Tibial nerve (tissue), 4 donors: ENCODE measurements at regions not wholly inside any gene's neighbourhood (a gene's known extent, or its start where the extent isn't known, plus 50 kb on each side); places are given as distances from the start of the nearest gene placed in this dataset.
A peak's percentile ranks its signal among the peaks of the same experiment; 100 is the strongest.
"Not testable (repeated sequence)": the region's sequence is repeated elsewhere in the genome, so short reads cannot be mapped to it uniquely, and the experiment has no call there.

Source experiments
- DNase-seq, 2 donors: peaks; one replicate each; pipeline ENCODE4 v3.0.0-alpha.2; 2019; ENCODE audit warnings: low spot score in 2 of 2
- H3K27ac ChIP-seq, 4 donors: fragments of 200-600 bp; sonication (generic) in 3 of 4; one replicate each; pipeline ENCODE4 v1.5.1; 2017 to 2019; ENCODE audit warnings: mild to moderate bottlenecking in 1 of 4
- H3K27me3 ChIP-seq, 2 donors: fragments of 200-600 bp; sonication (generic) in 1 of 2; one replicate each; pipeline versions ENCODE4 v1.5.1 to v1.6.0; 2017 to 2019
- H3K36me3 ChIP-seq, 3 donors: fragments of 200-600 bp; sonication (generic); one replicate each; pipeline ENCODE4 v1.5.1; 2018 to 2019
- H3K4me1 ChIP-seq, 4 donors: fragments of 200-600 bp; sonication (generic) in 3 of 4; one replicate each; pipeline ENCODE4 v1.5.1; 2017 to 2019
- H3K4me3 ChIP-seq, 4 donors: fragments of 200-600 bp; sonication (generic) in 3 of 4; one replicate each; pipeline ENCODE4 v1.5.1; 2017 to 2019; ENCODE audit warnings: mild to moderate bottlenecking in 1 of 4, moderate library complexity in 1 of 4
- H3K9me3 ChIP-seq, 4 donors: fragments of 200-600 bp; sonication (generic) in 3 of 4; one replicate each; pipeline ENCODE4 v1.5.1; 2017 to 2019
- CTCF ChIP-seq, 5 experiments: fragments of 200-600 bp in 3 of 5; fragments of 450-650 bp in 2 of 5; sonication (generic) in 3 of 5; IDR thresholded peaks; one replicate each; pipeline ENCODE4 v1.5.1; 2016 to 2019; ENCODE audit warnings: antibody characterized with exemption in 5 of 5, mild to moderate bottlenecking in 3 of 5, moderate library complexity in 2 of 5
- EP300 ChIP-seq, 2 donors: sonication (generic); formaldehyde crosslinking; IDR thresholded peaks; one replicate each; pipeline ENCODE4 v1.6.1; 2017; ENCODE audit warnings: antibody characterized with exemption in 2 of 2, mild to moderate bottlenecking in 1 of 2
- POLR2A ChIP-seq, 2 donors: fragments of 450-650 bp; IDR thresholded peaks; one replicate each; pipeline ENCODE4 v1.6.1; 2017; ENCODE audit warnings: antibody characterized with exemption in 2 of 2, mild to moderate bottlenecking in 2 of 2, moderate library complexity in 2 of 2
- WGBS, 2 donors: methylation state at CpG; one replicate each; pipeline ENCODE4 v1.1.5; 2018; 5-methylcytosine and 5-hydroxymethylcytosine counted together

GRCh38 chr9:90204128-90204831 is 438.3 kb downstream of the DIRAS2 start:
- Histone ChIP-seq H3K4me1 (no peaks in the 10 kb centered on the region), H3K36me3 (no peaks in the 10 kb centered on the region), H3K27me3 (no peaks in the 10 kb centered on the region), H3K9me3 (peaks cover 0 to 21% (median 0%) of the 10 kb centered on the region in 4 donors), H3K27ac (no peak overlapping the region), H3K4me3 (no peak overlapping the region)
- 81 to 89% methylated on average over 7 of the region's 7 CpGs for WGBS, 2 donors
- TF ChIP-seq CTCF (IDR thresholded peaks at IDR 0.05) (no peak), POLR2A (IDR thresholded peaks at IDR 0.05) (no peak), EP300 (IDR thresholded peaks at IDR 0.05) (no peak)
- no peak for DNase-seq

GRCh38 chr9:90213045-90213444 is 429.6 kb downstream of the DIRAS2 start:
- H3K36me3 ChIP-seq, H3K27ac ChIP-seq, H3K4me1 ChIP-seq, H3K27me3 ChIP-seq, H3K9me3 ChIP-seq: not testable (repeated sequence)
- peak overlapping the region in 1 of 4 donors; percentile 17 for H3K4me3 ChIP-seq
- DNase-seq, result peak in 1 of 2 donors; percentile 8
- WGBS, 2 donors, result 49 to 68% methylated on average over 7 to 9 of the region's 9 CpGs

- peaks cover 0 to 8% (median 0%) of the 10 kb centered on the region in 4 donors for H3K9me3 ChIP-seq
- no peaks in the 10 kb centered on the region for H3K4me1 ChIP-seq
- H3K4me3 ChIP-seq, result no peak overlapping the region
- TF ChIP-seq EP300 (IDR thresholded peaks at IDR 0.05) (no peak), CTCF (IDR thresholded peaks at IDR 0.05) (peak in 3 of 5 experiments; percentile 9 to 38 (median 30)), POLR2A (IDR thresholded peaks at IDR 0.05) (no peak)
- DNase-seq, result peak in 1 of 2 donors; percentile 15
- H3K36me3 ChIP-seq, result no peaks in the 10 kb centered on the region
- H3K27me3 ChIP-seq, result no peaks in the 10 kb centered on the region
- 33 to 44% methylated on average over 21 to 23 of the region's 27 CpGs for WGBS, 2 donors
- H3K27ac ChIP-seq, result no peak overlapping the region
These were observed 423.0 kb downstream of the DIRAS2 start for GRCh38 chr9:90219548-90220118.

- not testable (repeated sequence) for H3K27me3 ChIP-seq, H3K4me3 ChIP-seq, H3K36me3 ChIP-seq, H3K4me1 ChIP-seq, DNase-seq, H3K9me3 ChIP-seq, H3K27ac ChIP-seq
- 79 to 93% methylated on average over 3 to 13 of the region's 18 CpGs for WGBS, 2 donors
These were observed 420.7 kb downstream of the DIRAS2 start for GRCh38 chr9:90221899-90222298.

GRCh38 chr9:90226839-90227338 is 415.7 kb downstream of the DIRAS2 start:
- 41 to 49% methylated on average over 10 of the region's 10 CpGs for WGBS, 2 donors
- not testable (repeated sequence) for H3K27me3 ChIP-seq, H3K4me3 ChIP-seq, H3K36me3 ChIP-seq, H3K9me3 ChIP-seq, H3K4me1 ChIP-seq, H3K27ac ChIP-seq
- DNase-seq, result peak in 1 of 2 donors; percentile 15
- TF ChIP-seq CTCF (IDR thresholded peaks at IDR 0.05), result peak in 4 of 5 experiments; percentile 17 to 56 (median 53)

- not testable (repeated sequence) for H3K27ac ChIP-seq, H3K27me3 ChIP-seq, H3K36me3 ChIP-seq, H3K4me1 ChIP-seq, H3K4me3 ChIP-seq, DNase-seq, H3K9me3 ChIP-seq
- WGBS, 2 donors, result 88 to 92% methylated on average over 4 of the region's 4 CpGs
These were observed 409.5 kb downstream of the DIRAS2 start for GRCh38 chr9:90233081-90233480.
